ENCODE measurements at regions not wholly inside any gene's neighbourhood (a gene's known extent, or its start where the extent isn't known, plus 50 kb on each side); places are given as distances from the start of the nearest gene placed in this dataset.

GRCh38 chr4:157591245-157591644 is 370.7 kb downstream of the GRIA2 start:
- in situ Hi-C loops (cut with MboI; ENCODE audit: low sequenced_read_pairs in 4 of 4) = no loop called here
- no peak overlapping the region for H3K4me3 ChIP-seq
- TF ChIP-seq CTCF (IDR thresholded peaks at IDR 0.05 in 4 of 5, conservative IDR thresholded peaks at IDR 0.05 in 1 of 5) (no peak), POLR2A (IDR thresholded peaks at IDR 0.05) (no peak)
- ATAC-seq = no peak
- H3K36me3 ChIP-seq = no peaks in the 10 kb centered on the region
- no peak for DNase-seq
- H3K9me3 ChIP-seq = no peaks in the 10 kb centered on the region
- no peaks in the 10 kb centered on the region for H3K4me1 ChIP-seq
- intact Hi-C loops (cut with DNase I; ENCODE audit: low total_unique reads) = no loop called here
- no peaks in the 10 kb centered on the region for H3K27me3 ChIP-seq
- no peak overlapping the region for H3K27ac ChIP-seq

GRCh38 chr4:157590679-157591078 is 370.2 kb downstream of the GRIA2 start:
- Histone ChIP-seq H3K27me3 (no peaks in the 10 kb centered on the region), H3K36me3 (no peaks in the 10 kb centered on the region), H3K4me1 (no peaks in the 10 kb centered on the region), H3K4me3 (no peak overlapping the region), H3K9me3 (no peaks in the 10 kb centered on the region), H3K27ac (no peak overlapping the region)
- TF ChIP-seq POLR2A (IDR thresholded peaks at IDR 0.05) (no peak), CTCF (IDR thresholded peaks at IDR 0.05 in 4 of 5, conservative IDR thresholded peaks at IDR 0.05 in 1 of 5) (no peak)
- intact Hi-C loops (cut with DNase I; ENCODE audit: low total_unique reads) (no loop called here), in situ Hi-C loops (cut with MboI; ENCODE audit: low sequenced_read_pairs in 4 of 4) (no loop called here)
- ATAC-seq (no peak), DNase-seq (no peak)

GRCh38 chr4:157587681-157588423 is 367.3 kb downstream of the GRIA2 start:
- no peak for ATAC-seq
- Histone ChIP-seq H3K4me3 (no peak overlapping the region), H3K9me3 (no peaks in the 10 kb centered on the region), H3K4me1 (no peaks in the 10 kb centered on the region), H3K36me3 (no peaks in the 10 kb centered on the region), H3K27ac (no peak overlapping the region), H3K27me3 (no peaks in the 10 kb centered on the region)
- TF ChIP-seq CTCF (IDR thresholded peaks at IDR 0.05 in 4 of 5, conservative IDR thresholded peaks at IDR 0.05 in 1 of 5) (no peak), POLR2A (IDR thresholded peaks at IDR 0.05) (no peak)
- intact Hi-C loops (cut with DNase I; ENCODE audit: low total_unique reads) = no loop called here
- DNase-seq = no peak
- in situ Hi-C loops (cut with MboI; ENCODE audit: low sequenced_read_pairs in 4 of 4) = no loop called here

GRCh38 chr4:157582141-157582540 is 361.6 kb downstream of the GRIA2 start:
- intact Hi-C loops (cut with DNase I; ENCODE audit: low total_unique reads) = no loop called here
- ATAC-seq (no peak), DNase-seq (no peak)
- H3K4me1 ChIP-seq = no peaks in the 10 kb centered on the region
- no peaks in the 10 kb centered on the region for H3K27me3 ChIP-seq
- TF ChIP-seq POLR2A (IDR thresholded peaks at IDR 0.05) = no peak
- no peak for TF ChIP-seq CTCF (IDR thresholded peaks at IDR 0.05 in 4 of 5, conservative IDR thresholded peaks at IDR 0.05 in 1 of 5)
- H3K9me3 ChIP-seq = no peaks in the 10 kb centered on the region
- no peaks in the 10 kb centered on the region for H3K36me3 ChIP-seq
- in situ Hi-C loops (cut with MboI; ENCODE audit: low sequenced_read_pairs in 4 of 4) = no loop called here
- no peak overlapping the region for H3K27ac ChIP-seq
- no peak overlapping the region for H3K4me3 ChIP-seq
